SU-DHL-6 (cell line): ENCODE measurements at regions not wholly inside any gene's neighbourhood (a gene's known extent, or its start where the extent isn't known, plus 50 kb on each side); places are given as distances from the start of the nearest gene placed in this dataset.

Experiments used
- H2AFZ ChIP-seq: fragments of 200-600 bp; sonication (generic); 2 replicates; pipeline ENCODE4 v1.6.1; 2014; ENCODE audit warnings: low read depth, mild to moderate bottlenecking, moderate library complexity, mixed read lengths, antibody characterized with exemption, low read length; ENCODE audit not compliant: severe bottlenecking
- H3F3A ChIP-seq: fragments of 200-600 bp; shearing (Covaris generic); 2 replicates; pipeline ENCODE4 v1.6.0; 2016; ENCODE audit warnings: antibody characterized with exemption, mild to moderate bottlenecking; ENCODE audit not compliant: insufficient read depth
- H3K27ac ChIP-seq: fragments of 200-600 bp; sonication (generic); 2 replicates; pipeline ENCODE4 v1.5.1; 2016; ENCODE audit warnings: low read depth, mild to moderate bottlenecking, low read length, moderate library complexity, mixed read lengths
- H3K27me3 ChIP-seq: fragments of 200-600 bp; sonication (generic), shearing (Covaris generic); 2 replicates; pipeline ENCODE4 v1.6.0; 2014; ENCODE audit warnings: mild to moderate bottlenecking, low read length
- H3K36me3 ChIP-seq: fragments of 200-600 bp; sonication (generic); 2 replicates; pipeline ENCODE4 v1.6.1; 2014; ENCODE audit warnings: mild to moderate bottlenecking, low read length, mixed read lengths
- H3K4me2 ChIP-seq: fragments of 300-600, 200-600 bp; shearing (Covaris generic), sonication (generic); 2 replicates; pipeline ENCODE4 v1.6.0; 2014; ENCODE audit warnings: low read length, low read depth, mild to moderate bottlenecking; ENCODE audit not compliant: poor library complexity, severe bottlenecking
- H3K4me3 ChIP-seq: fragments of 200-600 bp; sonication (generic); 2 replicates; pipeline ENCODE4 v1.5.1; 2014; ENCODE audit warnings: antibody characterized with exemption, low read length, mild to moderate bottlenecking, mixed read lengths; ENCODE audit not compliant: insufficient read depth, poor library complexity, severe bottlenecking
- H3K79me2 ChIP-seq: fragments of 200-600 bp; sonication (generic); 2 replicates; pipeline ENCODE4 v1.6.1; 2014; ENCODE audit warnings: mild to moderate bottlenecking, low read length, moderate library complexity; ENCODE audit not compliant: insufficient read depth
- H3K9ac ChIP-seq: fragments of 200-600 bp; sonication (generic); 2 replicates; pipeline ENCODE4 v1.7.0; 2014; ENCODE audit warnings: mild to moderate bottlenecking, low read length
- H3K9me2 ChIP-seq: fragments of 200-600 bp; sonication (generic); replicated peaks from 2 replicates; pipeline ENCODE4 v1.6.1; 2014; ENCODE audit warnings: low read length; ENCODE audit not compliant: insufficient read depth
- H3K9me3 ChIP-seq: fragments of 200-600 bp; sonication (generic); 2 replicates; pipeline ENCODE4 v1.6.1; 2014; ENCODE audit warnings: low read length, mixed read lengths; ENCODE audit not compliant: insufficient read depth
- H4K20me1 ChIP-seq: fragments of 200-600 bp; sonication (generic); 2 replicates; pipeline ENCODE4 v1.6.1; 2014; ENCODE audit warnings: low read depth, mild to moderate bottlenecking, antibody characterized with exemption, low read length, moderate library complexity, mixed read lengths
- EZH2phosphoT487 ChIP-seq: fragments of 200-600 bp; sonication (generic), shearing (Covaris generic); conservative IDR thresholded peaks from 2 replicates; pipeline ENCODE4 v1.6.1; 2018; ENCODE audit warnings: mild to moderate bottlenecking, antibody characterized with exemption, low read length, moderate library complexity, mixed read lengths
- TF ChIP-seq, protein P1 (sequence below): fragments of 200-600 bp; sonication (generic); IDR thresholded peaks from one replicate; pipeline ENCODE4 v1.5.1; 2017; ENCODE audit warnings: antibody characterized with exemption, mild to moderate bottlenecking, low read length, moderate library complexity; ENCODE audit not compliant: insufficient read depth, poor library complexity, severe bottlenecking

DNA sequence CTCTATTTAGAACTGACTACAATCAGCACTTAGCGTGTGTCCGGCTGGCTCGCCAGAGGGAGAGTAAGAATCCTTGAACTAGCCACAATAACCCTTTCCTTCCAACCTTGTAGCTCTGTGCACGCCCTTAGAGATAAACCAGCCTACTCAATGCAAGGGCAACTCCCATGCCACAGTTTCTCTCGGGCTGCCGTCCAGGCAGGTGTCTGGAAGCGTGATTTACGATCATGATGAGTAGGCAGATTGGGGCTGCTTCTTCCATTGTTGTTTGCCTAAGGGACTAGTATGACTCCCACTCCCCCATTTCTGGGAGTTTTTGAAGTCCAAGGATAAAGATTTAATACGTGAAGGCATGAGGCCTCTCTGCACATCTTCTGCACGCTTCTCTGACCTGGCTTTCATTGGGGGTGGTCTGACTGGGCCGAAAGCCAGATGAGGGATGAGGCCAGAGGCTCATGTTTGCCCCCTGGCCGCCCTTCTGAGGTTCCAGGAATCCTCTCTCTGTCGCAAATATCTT, 134.0 kb upstream of the MYO10 start:
- Histone ChIP-seq H3K4me2 (no peak overlapping the region), H3K9me3 (no peaks in the 10 kb centered on the region), H2AFZ (no peak overlapping the region), H3K9me2 (no peaks in the 10 kb centered on the region), H3K79me2 (no peaks in the 10 kb centered on the region), H3K27ac (no peak overlapping the region), H3K27me3 (no peaks in the 10 kb centered on the region), H3F3A (no peaks in the 10 kb centered on the region), H3K9ac (no peak overlapping the region), H3K4me3 (no peak overlapping the region), H4K20me1 (no peaks in the 10 kb centered on the region), H3K36me3 (no peaks in the 10 kb centered on the region)
- no peak for TF ChIP-seq EZH2phosphoT487
- TF ChIP-seq, protein P1, sequence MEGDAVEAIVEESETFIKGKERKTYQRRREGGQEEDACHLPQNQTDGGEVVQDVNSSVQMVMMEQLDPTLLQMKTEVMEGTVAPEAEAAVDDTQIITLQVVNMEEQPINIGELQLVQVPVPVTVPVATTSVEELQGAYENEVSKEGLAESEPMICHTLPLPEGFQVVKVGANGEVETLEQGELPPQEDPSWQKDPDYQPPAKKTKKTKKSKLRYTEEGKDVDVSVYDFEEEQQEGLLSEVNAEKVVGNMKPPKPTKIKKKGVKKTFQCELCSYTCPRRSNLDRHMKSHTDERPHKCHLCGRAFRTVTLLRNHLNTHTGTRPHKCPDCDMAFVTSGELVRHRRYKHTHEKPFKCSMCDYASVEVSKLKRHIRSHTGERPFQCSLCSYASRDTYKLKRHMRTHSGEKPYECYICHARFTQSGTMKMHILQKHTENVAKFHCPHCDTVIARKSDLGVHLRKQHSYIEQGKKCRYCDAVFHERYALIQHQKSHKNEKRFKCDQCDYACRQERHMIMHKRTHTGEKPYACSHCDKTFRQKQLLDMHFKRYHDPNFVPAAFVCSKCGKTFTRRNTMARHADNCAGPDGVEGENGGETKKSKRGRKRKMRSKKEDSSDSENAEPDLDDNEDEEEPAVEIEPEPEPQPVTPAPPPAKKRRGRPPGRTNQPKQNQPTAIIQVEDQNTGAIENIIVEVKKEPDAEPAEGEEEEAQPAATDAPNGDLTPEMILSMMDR: no peak

DNA sequence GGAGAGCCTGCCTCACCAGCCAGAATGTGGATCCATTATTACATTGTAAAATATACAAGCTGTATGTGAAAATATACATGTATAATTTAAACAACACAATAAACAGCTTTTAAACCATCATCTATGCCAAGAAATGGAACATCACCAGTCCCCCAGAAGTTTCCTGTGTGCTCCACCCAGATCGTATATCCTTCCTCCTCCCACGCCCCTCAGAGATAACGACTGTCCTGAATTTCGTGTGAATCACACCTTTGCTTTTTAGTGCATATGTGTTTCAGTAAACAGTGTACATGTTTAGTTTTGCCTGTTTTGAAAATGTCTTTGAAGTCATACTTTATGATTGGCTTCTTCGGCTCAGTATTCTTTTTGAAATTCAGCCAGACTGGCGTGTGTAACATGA, 134.6 kb upstream of the MYO10 start:
- Histone ChIP-seq H2AFZ (no peak overlapping the region), H3K9me3 (no peaks in the 10 kb centered on the region), H3K4me2 (no peak overlapping the region), H3K9me2 (no peaks in the 10 kb centered on the region), H3K27me3 (no peaks in the 10 kb centered on the region), H3K4me3 (no peak overlapping the region), H3K79me2 (no peaks in the 10 kb centered on the region), H3K36me3 (no peaks in the 10 kb centered on the region), H3K27ac (no peak overlapping the region), H3K9ac (no peak overlapping the region), H4K20me1 (no peaks in the 10 kb centered on the region), H3F3A (no peaks in the 10 kb centered on the region)
- TF ChIP-seq, protein P1: no peak
- no peak for TF ChIP-seq EZH2phosphoT487

- Histone ChIP-seq H3K4me3 (no peak overlapping the region), H3K9ac (no peak overlapping the region), H3K79me2 (no peaks in the 10 kb centered on the region), H3K27ac (no peak overlapping the region), H3K9me2 (no peaks in the 10 kb centered on the region), H2AFZ (no peak overlapping the region), H3F3A (no peaks in the 10 kb centered on the region), H4K20me1 (no peaks in the 10 kb centered on the region), H3K9me3 (no peaks in the 10 kb centered on the region), H3K4me2 (no peak overlapping the region), H3K36me3 (no peaks in the 10 kb centered on the region), H3K27me3 (no peaks in the 10 kb centered on the region)
- no peak for TF ChIP-seq EZH2phosphoT487
- TF ChIP-seq, protein P1: no peak
Observed at GRCh38 chr5:17075236-17075635, 139.1 kb upstream of the MYO10 start.
